GM19324 (cell line): ENCODE measurements at regions not wholly inside any gene's neighbourhood (a gene's known extent, or its start where the extent isn't known, plus 50 kb on each side); places are given as distances from the start of the nearest gene placed in this dataset.

Experiments
- ATAC-seq: cut with Tn5 transposase; IDR thresholded peaks from one replicate; pipeline ENCODE4 v1.9.1; 2021; ENCODE audit warnings: mild to moderate bottlenecking, moderate library complexity; ENCODE audit not compliant: unreplicated experiment, low FRiP score

DNA sequence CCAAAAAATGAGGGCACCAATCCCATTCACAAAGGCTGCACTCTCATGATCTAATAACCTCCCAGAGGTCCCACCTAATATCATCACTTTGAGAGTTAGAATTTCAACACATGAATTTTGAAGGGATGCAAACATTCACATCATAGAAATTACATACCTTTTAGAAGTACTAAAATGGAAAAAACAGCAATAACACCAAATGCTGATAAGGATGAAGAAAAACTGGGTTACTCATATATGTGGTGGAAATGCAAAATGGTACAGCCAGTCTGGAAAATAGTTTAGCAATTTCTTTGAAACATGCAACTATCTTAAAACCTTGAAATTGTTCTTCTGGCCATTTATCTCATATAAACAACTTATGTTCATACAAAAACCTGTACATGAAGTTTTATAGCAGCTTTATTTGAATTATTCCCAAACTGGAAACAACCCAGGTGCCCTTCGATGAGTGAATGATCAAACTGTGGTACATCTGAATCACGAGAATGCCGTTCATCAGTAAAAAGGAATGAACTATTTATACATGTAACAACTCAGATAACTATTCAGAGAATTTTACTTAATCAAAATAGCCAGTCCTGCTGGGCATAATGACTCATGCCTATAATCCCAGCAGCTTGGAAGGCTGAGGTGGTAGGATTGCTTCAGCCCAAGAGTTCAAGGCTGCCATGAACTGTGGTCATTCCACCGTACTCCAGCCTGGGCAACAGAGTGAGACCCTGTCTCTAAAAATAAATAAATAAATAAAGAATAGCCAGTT, 109.4 kb upstream of the SSTR1 start:
- ATAC-seq = no peak

DNA sequence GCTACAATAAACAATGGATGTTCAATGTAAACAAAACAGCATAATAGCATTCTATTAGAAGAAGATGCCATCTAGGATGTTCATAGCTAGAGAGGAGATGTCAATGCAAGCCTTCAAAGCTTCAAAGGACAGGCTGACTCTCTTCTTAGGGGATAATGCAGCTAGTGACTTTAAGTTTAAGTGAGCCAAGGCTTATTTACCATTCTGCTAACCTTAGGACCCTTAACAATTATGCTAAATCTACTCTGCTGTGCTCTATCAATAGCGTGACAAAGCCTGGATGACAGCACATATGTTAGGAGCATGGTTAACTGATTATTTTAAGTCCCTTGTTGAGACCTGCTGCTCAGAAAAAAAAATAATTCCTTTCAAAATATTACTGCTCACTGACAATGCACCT, 106.0 kb upstream of the SSTR1 start:
- ATAC-seq = no peak

DNA sequence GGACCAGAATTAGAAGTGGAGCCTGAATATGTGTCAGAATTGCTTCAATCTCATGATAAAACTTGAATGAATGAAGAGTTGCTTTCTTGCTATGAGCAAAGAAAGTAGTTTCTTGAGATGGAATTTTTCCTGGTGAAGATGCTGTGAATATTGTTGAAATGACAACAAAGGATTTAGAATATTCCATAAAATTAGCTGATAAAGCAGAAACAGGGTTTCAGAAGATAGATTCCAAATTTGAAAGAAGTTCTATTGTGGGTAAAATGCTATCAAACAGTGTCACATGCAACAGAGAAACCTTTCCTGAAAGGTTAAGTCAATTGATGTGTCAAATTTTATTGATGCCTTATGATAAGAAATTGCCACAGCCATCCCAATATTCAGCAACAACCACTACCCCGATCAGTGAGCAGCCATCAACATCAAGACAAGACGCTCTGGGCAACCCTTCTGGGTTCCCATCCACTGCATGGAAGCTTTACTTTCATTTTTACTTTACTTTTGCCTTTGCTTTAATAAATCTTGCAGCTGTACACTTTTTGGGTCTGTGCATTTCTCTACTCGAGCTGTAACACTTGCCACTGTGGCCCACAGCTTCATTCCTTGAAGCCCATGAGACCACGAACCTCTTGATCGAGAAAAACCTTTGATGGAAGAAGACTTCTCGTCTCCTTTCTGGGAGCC, 104.0 kb upstream of the SSTR1 start:
- ATAC-seq = no peak

DNA sequence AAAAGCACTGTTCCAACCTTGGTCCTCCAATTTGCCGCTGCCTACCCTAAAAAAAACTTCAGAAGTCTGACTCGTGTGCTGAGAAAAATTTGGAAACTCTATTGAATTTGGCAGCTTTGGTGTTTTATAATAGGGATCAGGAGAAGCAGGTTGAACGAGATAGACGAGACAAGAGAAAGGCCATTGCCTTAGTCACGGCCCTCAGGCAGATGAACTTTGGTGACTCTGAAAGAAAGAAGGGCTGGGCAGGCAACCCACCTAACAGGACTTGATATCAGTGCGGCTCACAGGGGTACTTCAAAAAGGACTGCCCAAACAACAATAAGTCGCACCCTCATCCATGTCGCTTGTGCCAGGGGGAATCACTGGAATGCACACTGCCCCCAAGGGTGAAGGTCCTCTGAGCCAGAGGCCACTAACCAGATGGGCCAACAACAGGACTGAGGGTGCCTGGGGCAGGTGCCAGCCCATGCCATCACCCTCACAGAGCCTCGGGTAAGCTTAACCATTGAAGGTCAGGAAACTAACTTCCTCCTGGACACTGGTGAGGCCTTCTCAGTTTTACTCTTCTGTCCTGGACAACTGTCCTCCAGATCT, 102.5 kb upstream of the SSTR1 start:
- ATAC-seq = no peak

DNA sequence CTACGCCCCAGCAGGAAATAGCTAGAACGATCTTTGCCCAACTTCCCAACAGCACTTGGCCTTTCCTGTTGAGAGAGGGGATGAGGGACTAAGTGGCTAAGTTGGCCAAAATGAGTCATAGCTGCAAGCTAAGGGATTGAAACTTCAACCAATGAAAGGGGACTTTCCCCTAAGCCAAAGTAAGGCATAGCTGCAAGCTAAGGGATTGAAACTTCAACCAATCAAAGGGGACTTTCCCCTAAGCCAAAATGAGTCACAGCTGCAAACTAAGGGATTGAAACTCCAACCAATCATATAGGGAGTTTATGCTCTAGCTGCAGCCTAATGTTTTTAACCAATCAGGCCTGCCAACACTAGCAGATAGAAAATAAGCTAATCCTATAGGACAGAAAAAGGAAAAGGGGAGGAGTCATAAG, 100.5 kb upstream of the SSTR1 start:
- ATAC-seq = no peak

DNA sequence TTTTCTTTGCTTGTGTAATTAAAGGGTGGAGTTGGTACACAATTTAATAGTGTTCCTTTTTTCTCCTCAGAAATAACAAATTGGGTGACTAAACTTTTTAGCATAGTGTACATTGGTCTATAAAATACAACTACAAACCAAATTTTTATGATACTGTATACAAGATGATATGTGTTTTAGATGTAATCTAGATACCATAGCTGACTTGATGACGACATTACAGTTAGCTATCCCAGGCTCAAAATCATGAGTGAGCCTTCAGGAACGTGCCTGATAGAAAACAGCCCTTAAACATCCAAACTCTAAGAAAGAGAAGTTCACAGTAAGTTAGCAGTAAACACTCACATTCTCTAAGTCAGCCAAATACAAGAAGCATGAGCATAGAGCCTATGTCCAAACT, 99.0 kb upstream of the SSTR1 start:
- ATAC-seq = no peak

DNA sequence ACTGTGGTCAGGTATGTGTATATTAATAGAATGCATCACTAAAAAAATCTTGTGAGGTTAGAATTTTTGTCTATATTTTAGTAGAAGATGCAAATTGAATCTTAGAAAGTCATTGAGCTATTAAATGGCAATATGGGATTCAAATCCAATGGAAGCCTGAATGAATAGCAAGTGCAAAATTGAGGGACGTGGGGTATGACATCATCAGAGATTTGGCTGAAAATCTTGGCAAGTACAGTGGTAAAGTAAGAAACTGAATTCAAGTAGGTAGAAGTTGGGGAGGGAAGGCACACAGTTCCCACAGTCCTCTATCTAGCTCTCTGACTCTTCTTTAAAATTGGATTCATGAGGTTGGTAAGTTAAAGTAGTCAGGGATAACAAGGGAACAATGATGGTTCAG, 97.4 kb upstream of the SSTR1 start:
- no peak for ATAC-seq

DNA sequence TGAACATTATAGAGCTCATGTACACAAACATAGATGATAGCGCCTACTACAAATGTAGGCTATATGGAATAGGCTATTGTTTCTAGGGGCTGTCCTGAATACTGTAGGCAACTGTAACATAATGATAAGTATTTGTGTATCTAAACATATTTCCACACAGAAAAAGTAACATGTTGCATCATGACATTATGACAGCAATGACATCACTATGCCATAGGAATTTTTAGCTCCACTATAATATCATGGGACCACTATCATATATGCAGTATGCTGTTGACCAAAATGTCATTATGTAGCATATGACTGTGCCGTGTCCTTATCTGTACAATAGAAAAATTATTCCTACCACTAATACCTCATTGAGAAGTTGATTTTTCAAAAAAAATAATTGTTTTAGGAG, 96.7 kb upstream of the SSTR1 start:
- ATAC-seq = no peak

DNA sequence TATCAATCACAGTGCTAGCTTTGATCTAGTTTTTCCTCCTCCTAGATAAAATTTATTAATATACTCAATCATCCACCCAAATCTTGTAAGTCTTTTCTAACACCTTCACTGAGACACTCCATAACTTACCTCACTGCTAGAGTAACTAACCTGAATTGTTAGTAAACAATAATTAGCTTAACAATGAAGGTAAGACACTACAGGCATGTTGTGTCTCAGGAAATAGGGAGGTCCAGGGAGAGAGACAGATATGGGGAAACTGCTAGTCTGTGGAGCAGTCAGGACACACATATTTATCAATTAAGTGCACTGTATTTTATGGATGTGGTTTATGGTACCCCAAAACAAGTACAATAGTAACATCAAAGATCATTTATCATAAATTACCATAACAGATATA, 94.2 kb upstream of the SSTR1 start:
- ATAC-seq = no peak

DNA sequence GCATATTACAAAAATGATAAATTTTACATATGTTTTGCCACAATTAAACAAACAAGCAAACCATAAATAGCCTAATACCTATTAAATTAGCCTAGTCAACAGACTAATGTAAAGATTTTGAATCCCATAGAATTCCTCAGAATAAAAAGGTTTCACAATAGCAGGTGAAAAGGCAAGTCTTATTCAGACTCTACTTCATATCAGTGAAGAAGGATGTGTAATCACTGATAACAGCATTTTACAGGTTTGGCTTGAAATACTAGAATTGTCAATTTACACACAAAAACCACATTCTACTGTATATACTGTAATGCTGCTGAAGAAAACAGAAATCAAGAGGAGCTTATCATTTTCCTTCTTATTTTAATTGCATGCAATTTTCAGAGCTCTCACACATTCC, 90.8 kb upstream of the SSTR1 start:
- no peak for ATAC-seq

DNA sequence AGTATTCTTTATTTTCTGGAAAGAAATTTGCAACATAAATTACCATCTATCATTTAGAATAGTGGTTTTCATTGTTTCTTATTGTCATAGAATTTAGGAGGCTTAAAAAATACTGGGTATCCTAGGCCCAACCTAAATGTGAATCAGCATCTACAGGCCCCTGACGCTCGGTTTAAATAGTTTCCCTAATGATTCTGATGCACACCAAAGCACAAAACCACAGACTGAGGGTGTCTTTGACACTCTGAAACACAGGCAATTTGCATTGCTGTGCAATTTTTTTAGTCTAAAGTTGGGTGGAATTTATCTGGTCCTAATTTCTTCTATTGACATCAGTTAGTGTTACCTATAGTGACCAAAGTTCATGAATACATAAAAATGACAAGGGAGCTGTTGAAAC, 87.6 kb upstream of the SSTR1 start:
- no peak for ATAC-seq

DNA sequence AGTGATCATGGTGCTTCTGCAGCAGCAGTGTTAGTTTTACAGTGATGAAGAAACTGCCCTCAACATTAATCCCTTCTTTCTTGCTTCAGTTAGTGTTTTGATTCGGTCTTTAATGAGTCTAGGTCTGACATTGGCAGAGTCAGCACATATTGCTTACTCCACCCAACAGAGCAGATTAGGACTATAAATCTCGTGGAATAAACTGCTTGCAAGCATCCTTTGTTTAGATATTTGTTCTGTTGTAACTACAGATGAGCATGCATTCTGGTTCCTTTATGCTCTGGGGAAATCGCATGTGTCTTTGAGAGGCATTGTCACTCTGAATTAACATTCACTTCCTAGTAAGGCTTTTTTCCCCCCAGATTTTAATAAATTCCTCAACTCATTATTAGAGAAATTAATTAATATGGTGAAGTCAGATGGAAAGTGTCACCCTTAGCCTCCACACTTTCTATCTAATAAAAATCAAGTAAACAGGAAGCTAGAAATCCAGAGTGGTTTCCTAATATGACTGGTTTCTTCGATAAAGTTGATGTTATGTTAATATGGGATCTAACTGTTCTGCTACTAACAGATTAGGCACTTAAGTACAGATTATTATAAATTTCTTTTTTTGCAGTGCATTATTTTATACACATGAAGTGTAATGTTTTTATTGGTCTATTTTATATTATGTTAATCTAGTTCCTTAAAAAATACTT, 86.2 kb upstream of the SSTR1 start:
- no peak for ATAC-seq

DNA sequence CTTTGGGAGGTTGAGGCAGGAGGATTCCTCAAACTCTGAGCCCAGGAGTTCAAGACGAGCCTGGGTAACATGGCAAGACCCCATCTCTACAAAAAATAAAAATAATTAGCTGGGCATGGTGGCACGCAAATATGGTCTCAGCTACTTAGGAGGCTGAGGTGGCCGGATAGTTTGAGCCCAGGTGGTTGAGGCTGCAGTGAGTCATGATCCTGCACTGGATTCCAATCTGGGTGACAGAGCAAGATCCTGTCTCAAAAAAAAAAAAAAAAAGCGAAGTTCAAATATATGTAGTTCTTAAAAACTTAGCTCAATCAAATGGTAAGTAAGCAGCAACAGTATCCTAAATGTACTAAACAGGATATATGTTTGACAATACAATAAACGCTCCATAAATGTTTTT, 85.5 kb upstream of the SSTR1 start:
- ATAC-seq = no peak

DNA sequence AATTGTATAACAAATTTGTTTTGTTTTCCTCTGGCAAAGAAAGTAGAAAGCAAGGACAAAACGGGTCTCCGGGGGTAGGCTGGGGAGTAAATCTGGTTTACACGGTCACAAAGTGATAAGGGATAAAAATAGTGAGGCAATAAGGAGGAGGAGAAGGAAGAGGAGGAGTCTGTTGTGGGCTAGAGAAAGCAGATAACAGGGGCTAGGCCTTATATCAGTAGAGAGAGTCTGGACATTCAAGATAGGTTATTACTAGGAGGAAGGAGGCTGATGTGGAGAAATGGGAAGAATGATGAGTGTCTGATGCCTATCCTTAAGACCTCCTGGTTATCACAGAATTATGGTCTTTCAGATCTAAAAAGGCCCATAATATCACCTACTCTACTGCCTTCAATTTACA, 83.2 kb upstream of the SSTR1 start:
- no peak for ATAC-seq

DNA sequence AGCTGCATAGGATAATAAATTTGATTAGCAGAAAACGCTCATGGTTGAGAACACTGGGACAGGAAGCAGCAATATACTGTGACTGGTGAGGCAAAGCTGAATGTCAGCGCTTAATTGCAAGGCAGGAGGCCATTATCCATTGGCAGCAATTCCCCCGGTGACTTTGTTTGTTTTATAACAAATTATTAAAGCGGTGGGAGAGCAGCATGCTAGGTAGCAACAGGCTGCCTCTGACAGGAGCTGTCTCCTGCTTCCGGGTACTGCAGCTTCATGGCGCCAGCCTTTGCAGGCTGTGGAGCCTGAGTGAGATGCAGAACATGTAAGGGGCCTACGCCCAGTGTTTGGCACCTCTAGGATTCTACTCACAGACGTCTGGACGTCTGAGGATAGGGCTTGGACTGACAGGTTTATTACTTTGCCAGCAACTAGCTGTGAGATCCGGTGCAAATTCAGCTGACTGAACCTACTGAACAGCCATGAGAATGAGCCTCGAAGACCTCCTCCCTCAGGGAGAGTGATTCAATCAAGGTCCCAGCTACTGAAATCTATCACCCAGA, 82.1 kb upstream of the SSTR1 start:
- no peak for ATAC-seq

DNA sequence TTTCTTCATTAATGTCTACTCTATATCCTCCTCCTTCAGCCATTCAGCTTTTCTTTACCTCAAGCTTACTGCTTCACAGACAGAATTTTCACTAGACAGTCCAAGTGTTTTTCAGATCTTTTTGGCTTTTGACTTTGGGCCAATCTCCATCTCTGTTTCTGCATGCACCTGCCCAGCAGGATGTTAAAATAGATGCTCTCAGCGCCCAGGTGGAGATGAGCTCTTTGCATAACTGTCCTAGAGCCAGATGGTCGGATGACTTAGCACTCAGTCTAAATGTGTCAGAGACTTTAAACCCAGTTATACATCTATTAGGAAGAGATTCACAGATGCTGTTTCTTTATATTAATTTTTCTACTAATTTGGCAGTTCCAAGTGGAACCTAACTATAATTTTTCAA, 80.3 kb upstream of the SSTR1 start:
- no peak for ATAC-seq

DNA sequence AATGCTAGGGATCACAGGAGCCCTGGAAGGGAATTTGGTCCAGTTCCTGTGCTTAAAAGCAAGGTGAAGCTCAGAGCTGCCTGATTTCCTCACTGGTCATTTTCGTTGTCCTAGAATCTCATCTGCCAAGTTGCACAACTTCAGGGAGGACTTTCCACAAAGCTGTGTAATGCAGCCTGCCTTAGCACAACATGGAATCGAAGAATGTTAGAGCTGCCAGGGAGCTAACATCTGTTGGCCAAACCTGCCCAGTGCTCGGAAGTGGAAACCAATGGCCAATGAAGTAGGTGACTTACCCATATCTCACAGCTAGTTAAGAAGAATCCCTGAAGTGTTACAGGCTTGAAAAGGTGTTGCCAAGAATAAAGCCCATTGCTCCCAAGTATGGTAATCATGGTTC, 79.9 kb upstream of the SSTR1 start:
- ATAC-seq = no peak

DNA sequence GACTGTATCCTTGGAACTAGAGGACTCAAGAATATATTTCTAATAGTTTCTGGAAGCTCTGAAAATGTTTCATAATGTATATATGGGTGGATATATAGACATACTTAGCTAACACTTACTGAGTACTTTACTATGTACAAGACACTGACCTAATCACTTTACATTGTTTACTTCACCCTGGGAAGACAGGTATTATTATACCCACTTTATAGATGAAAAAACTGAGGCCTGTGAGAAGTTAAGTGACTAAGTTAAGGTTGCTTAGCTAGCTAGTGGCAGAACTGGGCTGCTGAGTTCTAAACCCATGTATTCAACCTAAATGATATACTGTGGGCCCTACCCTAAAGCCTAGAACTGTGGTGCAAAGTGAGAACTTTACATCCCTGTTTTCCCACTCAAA, 79.1 kb upstream of the SSTR1 start:
- no peak for ATAC-seq

DNA sequence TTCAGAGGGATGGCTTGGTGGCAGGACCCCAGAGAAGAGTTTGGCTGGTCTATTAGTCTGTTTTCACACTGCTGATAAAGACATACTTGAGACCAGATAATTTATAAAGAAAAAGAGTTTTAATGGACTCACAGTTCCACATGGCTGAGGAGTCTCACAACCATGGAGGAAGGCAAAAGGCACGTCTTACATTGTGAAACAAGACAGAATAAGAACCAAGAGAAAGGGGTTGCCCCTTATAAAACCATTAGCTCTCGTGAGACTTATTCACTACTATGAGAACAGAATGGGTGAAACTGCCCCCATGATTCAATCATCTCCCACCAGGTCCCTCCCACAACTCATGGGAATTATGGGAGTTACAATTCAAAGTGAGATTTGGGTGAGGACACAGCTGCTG, 78.5 kb upstream of the SSTR1 start:
- no peak for ATAC-seq

DNA sequence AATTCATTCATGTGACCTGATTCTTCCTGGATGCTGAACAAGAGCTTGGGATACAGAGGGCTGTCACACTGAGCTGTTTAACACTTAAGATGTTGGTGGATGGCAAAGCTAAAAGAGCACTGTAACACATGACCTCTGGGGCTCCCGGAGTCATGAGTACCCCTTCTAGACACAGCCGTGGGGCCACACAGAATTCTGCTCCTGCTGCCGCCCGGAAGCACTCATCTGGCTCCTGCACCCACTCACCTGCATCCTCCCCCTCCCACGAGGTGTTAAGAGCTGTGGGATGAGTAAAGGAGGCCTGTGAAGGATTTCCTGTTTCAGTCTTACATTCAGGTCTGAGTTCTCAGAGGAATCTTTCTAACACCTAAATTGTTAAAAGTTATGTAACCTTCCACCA, 78.0 kb upstream of the SSTR1 start:
- no peak for ATAC-seq

DNA sequence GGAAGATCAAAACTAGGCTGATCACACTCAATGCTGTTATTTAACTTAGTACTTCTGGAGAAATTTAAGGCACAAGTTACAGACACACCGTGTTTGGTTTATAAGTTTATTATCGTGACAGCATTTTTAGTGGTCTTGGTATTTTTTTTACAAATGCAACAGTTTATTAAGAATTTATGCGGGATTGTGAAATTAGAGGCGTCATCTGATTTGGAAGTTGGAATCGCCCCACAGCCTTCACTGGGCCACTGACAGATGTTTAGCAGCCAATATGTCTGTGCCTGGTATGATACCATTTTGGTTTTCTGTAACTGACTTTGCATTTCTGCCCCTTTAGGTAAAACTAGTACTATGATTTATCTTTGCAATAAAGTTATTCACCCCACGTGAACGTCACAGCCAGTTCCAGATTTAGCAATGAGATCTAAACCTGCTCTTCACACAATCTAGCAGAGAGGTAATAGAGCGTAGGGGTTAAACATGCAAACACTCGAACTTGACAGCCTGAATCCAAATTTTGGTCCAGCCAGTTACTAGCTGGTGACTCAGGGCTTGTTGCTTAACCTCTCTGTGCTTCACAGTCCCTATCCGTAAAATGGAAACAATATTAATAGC, 73.2 kb upstream of the SSTR1 start:
- no peak for ATAC-seq
